Nephron progenitor cell (in vitro differentiated cells): ENCODE measurements at regions not wholly inside any gene's neighbourhood (a gene's known extent, or its start where the extent isn't known, plus 50 kb on each side); places are given as distances from the start of the nearest gene placed in this dataset.
"Not testable (repeated sequence)": the region's sequence is repeated elsewhere in the genome, so short reads cannot be mapped to it uniquely, and the experiment has no call there.

ENCODE experiments used
- DNase-seq: peaks from one replicate; pipeline ENCODE4 v3.0.0; 2021
- H3K27ac Mint-ChIP-seq: 2 replicates; pipeline ENCODE4 v1.8.0; 2021; ENCODE audit warnings: mild to moderate bottlenecking, moderate library complexity, mixed read lengths
- H3K27me3 Mint-ChIP-seq: 2 replicates; pipeline ENCODE4 v1.8.0; 2021; ENCODE audit warnings: mild to moderate bottlenecking, low read depth, mixed read lengths; ENCODE audit not compliant: poor library complexity
- H3K36me3 Mint-ChIP-seq: 2 replicates; pipeline ENCODE4 v1.8.0; 2021; ENCODE audit warnings: low read depth, mixed read lengths
- H3K4me1 Mint-ChIP-seq: 2 replicates; pipeline ENCODE4 v1.8.0; 2021; ENCODE audit warnings: mixed read lengths
- H3K4me3 Mint-ChIP-seq: 2 replicates; pipeline ENCODE4 v1.8.0; 2021; ENCODE audit warnings: mild to moderate bottlenecking, moderate library complexity, mixed read lengths
- H3K9me3 Mint-ChIP-seq: 2 replicates; pipeline ENCODE4 v1.8.0; 2021; ENCODE audit warnings: mild to moderate bottlenecking, moderate library complexity, mixed read lengths
- CTCF ChIP-seq: fragments of 200-600 bp; sonication (generic); IDR thresholded peaks from 2 replicates; pipeline ENCODE4 v1.5.0; 2021; ENCODE audit warnings: antibody characterized with exemption

GRCh38 chr2:116250376-116250775 lies 1564.1 kb upstream of the DDX18 start:
- no peaks in the 10 kb centered on the region for H3K27me3 Mint-ChIP-seq
- H3K4me1 Mint-ChIP-seq: no peaks in the 10 kb centered on the region
- H3K36me3 Mint-ChIP-seq: no peaks in the 10 kb centered on the region
- no peak overlapping the region for H3K4me3 Mint-ChIP-seq
- no peak for TF ChIP-seq CTCF
- H3K9me3 Mint-ChIP-seq: peaks cover 42% of the 10 kb centered on the region
- no peak for DNase-seq
- no peak overlapping the region for H3K27ac Mint-ChIP-seq

GRCh38 chr2:116264872-116265271 lies 1549.6 kb upstream of the DDX18 start:
- no peak for TF ChIP-seq CTCF
- H3K4me1 Mint-ChIP-seq: no peaks in the 10 kb centered on the region
- no peak for DNase-seq
- H3K9me3 Mint-ChIP-seq: peaks cover 27% of the 10 kb centered on the region
- H3K27ac Mint-ChIP-seq: no peak overlapping the region
- no peaks in the 10 kb centered on the region for H3K27me3 Mint-ChIP-seq
- no peaks in the 10 kb centered on the region for H3K36me3 Mint-ChIP-seq
- no peak overlapping the region for H3K4me3 Mint-ChIP-seq

- Mint-ChIP-seq H3K27ac (no peak overlapping the region), H3K9me3 (no peaks in the 10 kb centered on the region), H3K4me1 (no peaks in the 10 kb centered on the region), H3K27me3 (no peaks in the 10 kb centered on the region), H3K4me3 (no peak overlapping the region), H3K36me3 (no peaks in the 10 kb centered on the region)
- no peak for DNase-seq
- TF ChIP-seq CTCF: no peak
Observed at GRCh38 chr2:116269040-116269439, 1545.5 kb upstream of the DDX18 start.

- peaks cover 4% of the 10 kb centered on the region for H3K27me3 Mint-ChIP-seq
- H3K4me1 Mint-ChIP-seq: no peaks in the 10 kb centered on the region
- H3K27ac Mint-ChIP-seq: no peak overlapping the region
- no peaks in the 10 kb centered on the region for H3K36me3 Mint-ChIP-seq
- no peak for DNase-seq
- TF ChIP-seq CTCF: no peak
- H3K9me3 Mint-ChIP-seq: peaks cover 5% of the 10 kb centered on the region
- no peak overlapping the region for H3K4me3 Mint-ChIP-seq
Observed at GRCh38 chr2:116304328-116304727, 1510.2 kb upstream of the DDX18 start.

GRCh38 chr2:116317111-116317510 lies 1497.4 kb upstream of the DDX18 start:
- Mint-ChIP-seq H3K27me3 (no peaks in the 10 kb centered on the region), H3K9me3 (no peaks in the 10 kb centered on the region), H3K27ac (no peak overlapping the region), H3K4me1 (no peaks in the 10 kb centered on the region), H3K4me3 (no peak overlapping the region), H3K36me3 (no peaks in the 10 kb centered on the region)
- DNase-seq: no peak
- no peak for TF ChIP-seq CTCF

GRCh38 chr2:116318551-116318950 lies 1495.9 kb upstream of the DDX18 start:
- DNase-seq, H3K27me3 Mint-ChIP-seq, H3K4me1 Mint-ChIP-seq, H3K27ac Mint-ChIP-seq, H3K4me3 Mint-ChIP-seq, H3K36me3 Mint-ChIP-seq, H3K9me3 Mint-ChIP-seq: not testable (repeated sequence)
